Sciatic nerve (tissue), 2 donors: ENCODE measurements at regions not wholly inside any gene's neighbourhood (a gene's known extent, or its start where the extent isn't known, plus 50 kb on each side); places are given as distances from the start of the nearest gene placed in this dataset.

ENCODE experiments used
- ATAC-seq: fragments of 200-7000 bp; cut with Tn5 transposase; one replicate; pipeline ENCODE4 v1.9.1; 2020; ENCODE audit warnings: mild to moderate bottlenecking, moderate library complexity
- DNase-seq: peaks from one replicate; pipeline ENCODE4 v3.0.0-alpha.2; 2020; ENCODE audit warnings: low spot score
- intact Hi-C: fragments of 100-400 bp; cut with DNase I; formaldehyde crosslinking; loops from one replicate; pipeline ENCODE4 v1.14.2; 2022
- donor health status: DM: no; HTN: no; CAD: no.
- donor health status: DM: no; HTN: no; CAD: no.

DNA sequence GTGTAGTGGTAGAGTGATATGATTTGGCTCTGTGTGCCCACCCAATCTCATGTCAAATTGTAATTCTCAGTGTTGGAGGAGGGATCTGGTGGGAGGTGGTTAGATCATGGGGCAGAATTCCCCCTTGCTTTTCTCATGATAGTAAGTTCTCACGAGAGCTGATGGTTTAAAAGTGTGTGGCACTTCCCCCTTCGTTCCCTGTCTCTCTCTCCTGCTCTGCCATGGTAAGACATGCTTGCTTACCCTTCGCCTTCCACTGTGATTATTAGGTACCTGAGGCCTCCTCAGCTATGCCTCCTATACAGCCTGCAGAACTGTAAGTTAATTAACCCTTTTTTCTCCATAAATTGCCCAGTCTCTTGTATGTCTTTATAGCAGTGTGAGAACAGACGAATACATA, 115.7 kb upstream of the FUT8 start:
- intact Hi-C loops = no loop called here
- ATAC-seq (no peak), DNase-seq (no peak)

DNA sequence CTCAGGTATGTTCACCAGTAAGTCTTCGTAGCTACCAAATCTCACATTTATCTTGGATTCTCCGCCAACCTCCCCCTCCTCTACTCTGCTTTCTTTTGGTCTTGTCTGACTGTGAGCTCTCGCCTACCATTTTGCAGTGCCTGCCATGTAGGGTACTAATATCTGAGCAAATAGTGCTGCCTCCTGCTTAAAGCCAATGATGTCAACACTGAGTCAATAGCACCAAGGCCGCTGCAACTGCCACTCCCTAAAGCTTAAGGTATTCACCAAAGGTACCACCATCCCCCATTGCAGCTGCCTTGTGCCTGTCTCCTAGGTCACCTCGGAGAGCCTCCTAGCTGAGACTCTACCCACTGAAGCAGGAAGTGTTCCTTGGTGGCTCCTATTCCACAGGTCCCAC, 114.8 kb upstream of the FUT8 start:
- no peak for ATAC-seq
- intact Hi-C loops = no loop called here
- DNase-seq = no peak

DNA sequence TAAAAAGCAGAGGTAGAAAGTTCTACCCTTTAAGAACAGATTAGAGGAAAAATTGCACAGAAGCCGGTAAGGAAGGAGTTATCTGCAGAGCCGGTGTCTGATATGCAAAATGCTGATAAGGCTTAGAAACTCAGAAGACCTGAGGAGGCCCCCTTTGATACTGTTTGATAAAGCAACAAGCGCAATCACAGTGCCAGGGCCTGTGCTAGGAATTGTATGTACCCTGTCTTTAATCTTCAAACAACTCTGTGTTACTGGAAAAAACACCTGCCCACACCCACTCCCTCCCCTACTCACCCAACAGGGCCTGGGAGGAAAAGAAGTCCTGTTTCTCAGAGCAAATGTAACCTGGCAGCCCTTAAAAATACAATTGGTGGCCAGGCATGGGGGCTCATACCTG, 112.7 kb upstream of the FUT8 start:
- intact Hi-C loops = no loop called here
- DNase-seq (no peak), ATAC-seq (no peak)

DNA sequence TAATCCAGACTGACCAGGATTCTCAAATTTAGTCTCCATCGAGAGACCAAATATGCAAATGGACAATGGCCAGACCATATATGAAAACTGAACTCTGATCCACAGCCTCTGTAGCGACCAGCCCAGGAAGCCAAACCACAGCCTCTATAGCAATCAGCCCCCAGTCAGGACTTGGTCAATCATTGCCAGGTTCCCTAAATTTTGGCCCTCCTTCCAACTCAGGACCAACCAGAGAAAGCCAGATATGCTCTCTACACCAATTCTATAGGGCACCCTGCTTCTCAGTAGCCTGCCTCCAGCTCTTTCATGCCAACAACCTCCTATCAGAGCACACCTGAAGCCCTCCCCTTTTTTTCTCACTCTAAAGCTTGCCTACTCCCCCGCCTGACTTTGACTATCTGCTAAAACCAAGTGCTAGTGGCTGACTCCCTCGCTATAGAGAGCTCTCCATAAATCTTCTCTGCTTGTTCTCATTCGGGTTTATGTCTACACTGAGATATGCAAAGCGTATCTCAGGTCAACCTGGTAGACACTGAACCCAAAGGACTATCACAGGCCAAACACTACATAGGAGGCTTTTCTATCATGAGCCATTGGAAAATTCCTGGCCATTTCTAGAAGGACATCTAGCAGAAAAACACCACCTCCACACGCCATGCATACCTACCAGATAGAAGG, 110.5 kb upstream of the FUT8 start:
- intact Hi-C loops = no loop called here
- ATAC-seq = no peak
- DNase-seq = no peak

DNA sequence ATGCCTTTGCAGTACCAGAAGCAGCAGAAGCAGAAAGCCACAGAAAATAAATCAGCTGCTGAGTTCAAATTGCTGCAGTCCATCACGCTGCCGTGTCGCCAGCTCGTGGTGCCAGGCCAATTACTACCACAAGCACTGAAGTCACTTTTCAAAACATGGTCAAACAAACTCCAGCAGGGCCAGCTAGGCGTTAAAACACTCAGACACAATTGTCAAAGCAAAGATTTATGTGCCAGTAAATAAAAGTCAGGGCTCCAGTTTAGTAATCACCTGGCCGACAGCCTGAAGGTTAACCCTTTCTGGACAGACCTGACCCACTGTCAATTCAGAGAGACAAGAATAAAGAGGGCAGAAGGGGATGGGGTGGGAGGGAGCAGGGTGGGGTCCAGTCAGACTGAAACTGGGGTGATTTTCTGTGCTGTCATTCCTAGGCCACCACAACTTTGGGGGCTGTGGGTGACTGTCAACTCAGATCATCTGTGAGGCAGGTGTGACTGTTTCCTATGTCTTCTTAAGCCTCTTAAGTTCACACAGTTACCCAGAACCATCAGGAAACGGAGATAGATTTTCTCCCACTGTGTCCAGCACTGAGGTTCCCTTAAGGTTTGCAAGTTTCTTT, 109.8 kb upstream of the FUT8 start:
- no peak for ATAC-seq
- intact Hi-C loops = no loop called here

DNA sequence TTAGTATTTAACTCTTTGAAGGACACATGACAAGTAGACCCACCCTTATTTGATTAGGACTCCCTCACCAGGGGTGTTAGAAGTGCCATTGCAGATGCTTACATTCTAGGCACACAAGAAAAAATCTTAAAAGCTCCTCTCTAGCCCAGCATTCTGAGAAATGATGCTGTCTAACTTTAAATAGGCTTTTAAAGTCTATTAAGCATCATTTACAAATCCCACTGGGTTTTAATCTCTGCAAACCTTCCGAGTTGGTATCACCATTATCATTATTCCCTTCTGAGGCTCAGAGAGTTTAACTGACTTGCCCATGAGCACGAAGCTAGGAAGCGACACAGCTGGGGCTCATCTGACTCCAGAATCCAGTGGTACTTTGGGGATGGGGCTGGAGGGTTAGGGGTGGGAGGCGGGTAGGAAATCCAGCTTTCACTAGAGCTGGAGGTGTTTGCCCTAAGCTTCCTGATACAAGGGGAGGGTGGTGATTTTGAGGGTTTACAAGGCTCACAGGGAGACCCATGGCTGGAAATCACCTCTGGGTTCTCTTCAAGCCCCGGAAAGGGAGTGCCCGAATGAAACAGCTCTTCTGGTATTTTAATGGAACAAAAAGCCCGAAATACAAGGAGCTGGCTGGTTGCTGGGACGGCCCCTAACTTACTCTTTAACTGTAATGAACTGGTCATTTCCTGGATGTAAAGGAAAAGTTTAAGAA, 109.2 kb upstream of the FUT8 start:
- intact Hi-C loops = no loop called here
- ATAC-seq (peak; percentile 39), DNase-seq (no peak)

More for the DNA sequence above, 109.8 kb upstream of the FUT8 start:
- no peak for DNase-seq

DNA sequence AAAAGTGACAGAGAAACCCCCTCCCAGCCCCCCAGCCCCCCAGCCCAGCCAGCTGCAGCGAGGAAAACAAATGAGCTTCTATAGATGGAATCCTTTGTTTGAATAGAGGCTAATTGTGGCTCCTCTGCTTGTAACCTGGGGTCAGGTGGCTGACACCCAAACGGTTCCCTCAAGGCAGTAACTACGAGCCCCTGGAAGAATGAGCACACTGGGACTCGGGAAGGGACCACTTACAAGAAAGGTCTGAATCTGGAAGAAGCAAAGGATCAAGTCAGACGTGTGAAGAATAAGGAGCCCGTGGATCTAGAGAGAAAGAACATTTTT, 108.7 kb upstream of the FUT8 start:
- ATAC-seq (no peak), DNase-seq (no peak)
- intact Hi-C loops = no loop called here

DNA sequence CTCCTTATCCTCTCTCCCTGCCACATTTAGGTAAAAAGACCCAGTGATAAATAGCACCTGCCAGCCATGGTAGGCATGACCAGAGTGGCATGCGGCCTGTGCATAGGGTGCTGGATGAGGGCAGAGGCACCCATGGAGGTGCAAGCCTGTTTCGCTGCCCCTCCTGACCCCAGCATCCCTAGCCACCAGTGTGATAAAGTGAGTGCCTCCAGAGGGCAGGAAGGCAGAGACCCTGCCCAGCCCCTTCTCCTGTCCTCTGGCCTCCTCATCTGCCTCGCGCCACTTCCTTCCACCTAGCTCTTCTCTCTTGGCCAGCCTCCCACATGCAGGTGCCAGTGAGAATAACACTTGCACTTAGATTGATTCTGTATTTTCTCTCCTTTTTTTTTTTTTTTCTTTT, 108.3 kb upstream of the FUT8 start:
- intact Hi-C loops = no loop called here
- DNase-seq (no peak), ATAC-seq (no peak)

DNA sequence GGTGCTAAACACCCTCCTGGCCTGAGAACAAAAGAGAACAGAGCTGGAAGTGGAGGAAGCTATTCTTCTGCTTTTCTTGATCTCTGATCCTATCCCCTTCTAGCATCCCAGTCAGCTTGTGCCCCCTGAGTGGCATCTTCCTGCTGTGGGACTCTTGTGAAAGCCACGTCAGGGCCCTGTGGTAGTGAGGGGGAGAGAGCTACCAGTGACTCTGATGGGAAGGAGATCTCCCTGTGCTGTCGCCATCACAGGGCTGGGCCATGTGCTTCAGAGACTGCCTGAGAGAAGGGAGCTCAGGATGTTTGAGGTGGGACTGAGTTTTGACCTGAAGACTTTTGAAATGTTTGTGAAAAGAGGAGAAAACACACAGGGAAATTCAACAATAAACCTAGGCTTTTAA, 107.6 kb upstream of the FUT8 start:
- ATAC-seq = no peak
- intact Hi-C loops = no loop called here

DNA sequence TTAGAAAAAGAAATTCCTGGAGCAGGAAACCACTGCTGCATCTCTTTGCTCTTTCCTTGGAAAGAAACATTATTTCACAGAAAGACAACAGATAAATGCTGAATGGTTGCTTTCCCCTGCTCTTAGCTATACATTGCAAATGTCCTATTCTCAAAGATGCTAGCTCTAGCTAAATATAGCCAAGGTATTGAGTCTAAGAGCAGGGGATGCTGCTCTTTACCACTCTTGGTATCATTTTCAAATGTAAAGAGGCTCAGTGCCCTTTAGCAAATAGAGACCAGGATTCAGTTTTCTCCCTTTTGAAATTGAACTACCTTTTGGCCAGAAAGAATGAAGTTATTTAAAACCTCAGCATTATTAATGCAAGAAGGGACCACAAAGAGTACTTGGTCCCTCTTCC, 104.0 kb upstream of the FUT8 start:
- intact Hi-C loops = no loop called here
- DNase-seq = no peak
- no peak for ATAC-seq

More for the DNA sequence above, 107.6 kb upstream of the FUT8 start:
- no peak for DNase-seq

DNA sequence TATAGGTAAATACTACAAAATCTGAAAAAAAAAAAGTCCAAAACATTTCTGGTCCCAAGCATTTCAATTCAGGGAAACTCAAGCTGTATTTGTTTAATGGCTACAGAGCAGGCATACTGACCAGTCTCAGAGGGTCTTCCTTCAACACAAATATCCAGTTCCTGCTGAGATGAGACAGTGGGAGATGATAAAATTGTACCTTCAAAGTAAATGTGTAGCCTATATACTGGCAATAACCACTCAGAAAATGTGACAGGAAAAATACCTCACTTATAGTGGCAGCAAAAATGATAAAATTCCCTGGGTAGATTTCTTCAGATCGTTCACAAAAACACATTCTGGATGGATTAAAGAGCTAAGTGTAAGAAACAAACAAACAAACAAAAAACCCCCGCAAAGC, 102.0 kb upstream of the FUT8 start:
- ATAC-seq (no peak), DNase-seq (no peak)

DNA sequence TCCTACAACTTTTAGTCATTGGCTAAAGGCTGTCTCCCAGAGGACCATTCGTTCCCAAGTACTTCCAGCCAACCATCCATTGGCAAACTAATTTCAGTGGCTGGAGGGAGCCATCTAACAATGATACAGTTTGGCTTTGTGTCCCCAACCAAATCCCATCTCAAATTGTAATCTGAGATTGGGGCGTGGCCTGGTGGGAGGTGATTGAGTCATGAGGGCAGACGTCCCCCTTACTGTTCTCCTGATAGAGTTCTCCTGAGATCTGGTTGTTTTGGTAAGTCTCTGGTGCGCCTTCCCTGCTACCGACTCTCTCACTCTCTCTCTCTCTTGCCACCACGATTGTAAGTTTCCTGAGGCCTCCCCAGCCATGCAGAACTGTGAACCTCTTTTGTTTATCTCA, 99.7 kb upstream of the FUT8 start:
- intact Hi-C loops = no loop called here
- peak; percentile 32 for ATAC-seq
- no peak for DNase-seq

More for the DNA sequence above, 102.0 kb upstream of the FUT8 start:
- intact Hi-C loops = no loop called here

DNA sequence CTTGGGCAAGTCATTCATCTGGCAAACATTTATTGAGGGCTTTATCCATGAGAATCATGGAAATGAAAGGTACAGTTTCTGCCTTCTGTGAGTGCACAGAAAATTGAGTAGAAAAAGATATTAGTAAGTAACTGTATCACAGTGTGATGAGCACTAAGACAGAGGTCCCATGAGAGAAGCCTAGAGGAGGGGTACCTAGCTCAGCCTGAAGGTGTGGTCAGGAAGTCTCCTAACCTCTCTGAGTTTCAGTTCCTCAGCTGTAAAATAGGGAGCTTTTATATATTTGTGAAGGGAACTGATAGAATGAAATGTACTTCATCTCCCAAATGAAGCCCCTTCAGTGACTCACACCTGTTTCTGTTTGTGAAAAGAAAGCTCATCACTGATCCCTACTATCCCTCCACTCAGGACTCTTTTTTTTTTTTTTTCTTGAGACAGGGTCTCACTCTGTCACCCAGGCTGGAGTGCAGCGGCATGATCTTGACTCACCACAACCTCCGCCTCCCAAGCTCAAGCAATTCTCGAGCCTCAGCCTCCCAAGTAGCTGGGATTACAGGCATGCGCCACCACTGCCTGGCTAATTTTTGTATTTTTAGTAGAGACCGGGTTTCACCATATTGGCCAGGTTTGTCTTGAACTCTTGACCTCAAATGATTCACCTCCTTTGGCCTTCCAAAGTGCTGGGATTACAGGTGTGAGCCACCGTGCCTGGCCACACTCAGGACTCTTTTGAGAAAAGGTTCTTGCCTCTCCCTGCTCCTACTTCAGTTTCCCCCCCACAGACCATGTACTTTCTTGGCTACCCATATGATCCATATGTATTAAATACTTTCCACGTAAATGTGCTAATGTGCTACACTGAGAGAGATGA, 93.7 kb upstream of the FUT8 start:
- no peak for ATAC-seq
- intact Hi-C loops = no loop called here

DNA sequence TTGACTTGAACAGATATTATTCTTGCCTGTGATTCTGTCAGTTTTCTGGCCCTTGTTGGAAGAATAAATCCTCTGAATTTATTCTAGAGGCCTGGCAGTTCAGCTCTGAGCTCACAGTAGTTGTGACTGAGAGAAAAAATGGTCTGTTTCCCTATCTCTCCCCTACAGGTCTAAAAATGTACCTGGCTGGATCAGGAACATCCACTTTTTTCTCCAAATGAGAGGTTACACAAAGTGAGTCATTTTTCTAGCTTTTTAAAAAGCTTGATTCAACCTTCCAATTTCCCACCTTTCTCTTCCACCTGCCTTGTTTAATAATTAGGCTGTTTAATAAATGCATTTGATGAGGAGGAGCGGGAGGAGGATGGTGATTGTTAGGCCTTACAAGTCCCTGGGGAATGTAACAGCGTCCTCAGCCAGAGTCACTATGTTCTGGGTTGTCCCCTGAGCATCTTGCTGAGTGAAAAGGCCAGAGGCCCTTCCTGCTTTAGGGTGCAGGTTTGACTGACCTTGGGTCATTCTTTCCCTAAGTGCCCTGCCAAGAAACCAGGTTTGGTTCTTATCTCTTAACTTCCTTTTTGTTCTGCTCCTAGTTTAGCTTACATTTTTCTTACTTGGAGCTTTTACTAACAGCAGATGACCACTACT, 91.7 kb upstream of the FUT8 start:
- DNase-seq = no peak
- ATAC-seq = no peak
- intact Hi-C loops = no loop called here

More for the DNA sequence above, 93.7 kb upstream of the FUT8 start:
- DNase-seq = no peak

DNA sequence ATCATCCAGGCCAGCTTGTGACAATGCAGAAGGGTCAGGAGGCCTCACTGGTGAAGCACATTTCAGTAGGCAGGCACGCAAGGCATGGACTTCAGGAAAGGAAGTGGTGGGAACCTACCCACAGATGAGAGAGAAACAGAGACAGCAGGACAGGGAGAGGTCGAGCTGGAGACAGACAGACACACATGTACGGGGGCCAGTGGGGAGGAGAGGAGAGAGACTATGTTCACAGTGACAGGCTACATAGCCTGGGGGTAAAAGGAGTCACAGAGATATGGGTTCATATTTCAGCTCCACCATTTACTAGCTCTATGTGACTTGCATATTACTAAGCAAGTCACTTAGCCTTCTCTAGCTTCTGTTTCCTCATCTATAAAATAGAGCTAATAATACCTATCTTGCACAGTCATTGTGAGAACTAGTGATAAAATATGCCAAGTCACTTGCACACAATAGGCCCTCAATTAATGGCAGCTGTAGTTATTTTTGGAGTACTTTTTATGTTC, 91.1 kb upstream of the FUT8 start:
- no peak for ATAC-seq
- intact Hi-C loops = no loop called here
- no peak for DNase-seq

DNA sequence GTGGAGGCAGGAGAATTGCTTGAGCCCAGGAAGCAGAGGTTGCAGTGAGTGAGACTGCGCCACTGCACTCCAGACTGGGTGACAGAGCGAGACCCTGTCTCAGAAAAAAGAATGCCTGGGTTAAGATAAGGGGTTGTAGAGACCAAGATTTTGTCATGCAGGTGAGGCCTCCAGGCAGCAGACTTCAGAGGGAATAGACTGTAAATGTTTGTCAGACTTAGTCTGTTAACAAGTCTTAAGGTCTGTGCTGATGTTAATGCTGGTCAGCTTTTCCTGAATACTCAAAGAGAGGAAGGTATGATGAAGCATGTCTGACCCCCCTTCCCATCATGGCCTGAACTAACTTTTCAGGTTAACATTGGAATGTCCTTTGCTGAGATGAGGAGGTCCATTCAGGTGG, 83.0 kb upstream of the FUT8 start:
- intact Hi-C loops = no loop called here
- ATAC-seq (no peak), DNase-seq (no peak)

DNA sequence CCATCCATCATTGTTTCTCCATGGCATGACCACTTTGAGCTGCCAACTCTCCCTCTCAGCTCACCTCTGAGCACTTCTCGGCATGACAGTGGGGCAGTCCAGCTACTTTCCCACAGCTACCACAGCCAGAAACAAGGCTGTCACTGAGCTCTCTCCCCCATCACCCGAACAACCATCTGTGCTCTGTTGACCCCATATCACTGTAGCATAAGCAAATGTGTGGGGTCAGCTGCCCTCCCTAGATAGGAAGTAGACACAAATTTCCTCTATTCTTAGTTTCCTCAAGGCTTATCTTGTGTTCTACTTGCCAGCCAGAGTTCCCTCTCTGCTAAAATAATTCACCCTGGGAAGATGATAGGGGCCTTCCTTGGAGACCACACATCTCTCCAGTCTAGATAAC, 82.6 kb upstream of the FUT8 start:
- intact Hi-C loops = no loop called here
- ATAC-seq (no peak), DNase-seq (no peak)

DNA sequence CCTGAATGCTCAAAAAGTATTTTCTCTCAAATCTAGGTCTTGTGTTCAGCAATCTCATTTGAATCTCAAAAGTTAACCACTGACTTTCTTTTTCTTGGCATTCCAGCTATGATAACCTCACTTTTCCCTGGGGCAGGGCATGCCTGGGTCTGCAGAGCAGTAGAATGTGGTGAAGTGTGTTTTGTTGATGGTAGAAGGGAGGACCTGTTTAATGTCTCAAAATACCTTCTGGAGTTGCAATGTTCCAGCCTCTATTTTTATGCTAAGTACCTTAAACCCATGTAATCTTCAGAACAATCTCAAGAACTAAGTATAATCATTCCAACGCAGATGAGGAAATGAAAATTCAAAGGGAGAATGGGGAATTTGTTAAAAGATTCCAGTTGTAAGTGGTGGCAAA, 82.1 kb upstream of the FUT8 start:
- intact Hi-C loops = no loop called here
- no peak for ATAC-seq
- no peak for DNase-seq

DNA sequence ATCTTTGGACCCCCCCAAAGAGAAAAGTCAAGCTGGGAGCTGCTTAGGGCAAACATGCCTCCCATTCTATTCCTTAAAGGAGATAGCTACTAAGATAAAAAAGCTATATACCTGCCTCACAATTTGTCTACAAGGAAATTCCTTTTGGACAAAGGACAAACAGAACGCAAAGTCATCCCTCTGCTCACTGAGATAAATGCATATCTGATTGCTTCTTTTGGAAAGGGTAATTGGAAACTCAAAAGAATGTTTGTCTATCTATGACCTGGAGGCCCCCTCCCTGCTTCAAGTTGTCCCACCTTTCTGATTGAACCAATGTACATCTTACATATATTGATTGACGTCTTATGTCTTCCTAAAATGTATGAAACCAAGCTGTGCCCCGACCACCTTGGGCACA, 80.9 kb upstream of the FUT8 start:
- DNase-seq (no peak), ATAC-seq (no peak)
- intact Hi-C loops = no loop called here
